ENCODE measurements at regions not wholly inside any gene's neighbourhood (a gene's known extent, or its start where the extent isn't known, plus 50 kb on each side); places are given as distances from the start of the nearest gene placed in this dataset.
"Not testable (repeated sequence)": the region's sequence is repeated elsewhere in the genome, so short reads cannot be mapped to it uniquely, and the experiment has no call there.

DNA sequence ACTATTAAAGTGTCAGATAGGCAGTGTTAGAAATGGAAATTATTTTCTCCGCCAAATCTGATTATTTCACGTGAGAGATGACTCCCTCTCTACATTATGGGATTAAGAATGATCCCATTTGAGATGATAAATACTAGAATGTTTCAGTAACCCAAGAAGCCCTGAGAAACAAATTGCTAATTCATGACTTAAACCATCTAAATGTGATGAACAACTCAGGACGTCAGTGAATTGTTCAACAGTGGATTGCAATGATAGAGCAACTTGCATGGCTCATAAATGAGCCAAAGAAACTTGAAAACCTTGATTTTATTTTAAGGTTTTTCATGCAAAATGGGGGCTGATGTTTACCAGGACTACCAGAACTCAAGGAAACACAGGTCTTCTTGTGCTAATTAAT, 350.5 kb upstream of the WWC1 start:
- TF ChIP-seq, protein P1, sequence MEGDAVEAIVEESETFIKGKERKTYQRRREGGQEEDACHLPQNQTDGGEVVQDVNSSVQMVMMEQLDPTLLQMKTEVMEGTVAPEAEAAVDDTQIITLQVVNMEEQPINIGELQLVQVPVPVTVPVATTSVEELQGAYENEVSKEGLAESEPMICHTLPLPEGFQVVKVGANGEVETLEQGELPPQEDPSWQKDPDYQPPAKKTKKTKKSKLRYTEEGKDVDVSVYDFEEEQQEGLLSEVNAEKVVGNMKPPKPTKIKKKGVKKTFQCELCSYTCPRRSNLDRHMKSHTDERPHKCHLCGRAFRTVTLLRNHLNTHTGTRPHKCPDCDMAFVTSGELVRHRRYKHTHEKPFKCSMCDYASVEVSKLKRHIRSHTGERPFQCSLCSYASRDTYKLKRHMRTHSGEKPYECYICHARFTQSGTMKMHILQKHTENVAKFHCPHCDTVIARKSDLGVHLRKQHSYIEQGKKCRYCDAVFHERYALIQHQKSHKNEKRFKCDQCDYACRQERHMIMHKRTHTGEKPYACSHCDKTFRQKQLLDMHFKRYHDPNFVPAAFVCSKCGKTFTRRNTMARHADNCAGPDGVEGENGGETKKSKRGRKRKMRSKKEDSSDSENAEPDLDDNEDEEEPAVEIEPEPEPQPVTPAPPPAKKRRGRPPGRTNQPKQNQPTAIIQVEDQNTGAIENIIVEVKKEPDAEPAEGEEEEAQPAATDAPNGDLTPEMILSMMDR (IDR thresholded peaks at IDR 0.05) = no peak
- Histone ChIP-seq H3K36me3 (replicated peaks in 1 of 2; ENCODE audit: insufficient read depth in 1 of 2, low read depth in 2 of 2) (no peaks in the 10 kb centered on the region), H3K4me3 (no peak overlapping the region), H3K4me1 (no peaks in the 10 kb centered on the region), H3K27me3 (no peaks in the 10 kb centered on the region), H3K27ac (no peak overlapping the region), H3K9me3 (no peaks in the 10 kb centered on the region)
- no peak for DNase-seq
- 62 to 68% methylated on average over 3 of the region's 3 CpGs for WGBS, 2 donors
- no peak for ATAC-seq
- intact Hi-C loops (cut with DNase I) = no loop called here

GRCh38 chr5:167941556-167941955, 349.9 kb upstream of the WWC1 start:
- H3K36me3 ChIP-seq (replicated peaks in 1 of 2; ENCODE audit: insufficient read depth in 1 of 2, low read depth in 2 of 2); ATAC-seq; DNase-seq; H3K27ac ChIP-seq; intact Hi-C loops (cut with DNase I); H3K9me3 ChIP-seq; H3K27me3 ChIP-seq; H3K4me1 ChIP-seq; H3K4me3 ChIP-seq: not testable (repeated sequence)
- WGBS, 2 donors = 68 to 70% methylated on average over 2 of the region's 2 CpGs

DNA sequence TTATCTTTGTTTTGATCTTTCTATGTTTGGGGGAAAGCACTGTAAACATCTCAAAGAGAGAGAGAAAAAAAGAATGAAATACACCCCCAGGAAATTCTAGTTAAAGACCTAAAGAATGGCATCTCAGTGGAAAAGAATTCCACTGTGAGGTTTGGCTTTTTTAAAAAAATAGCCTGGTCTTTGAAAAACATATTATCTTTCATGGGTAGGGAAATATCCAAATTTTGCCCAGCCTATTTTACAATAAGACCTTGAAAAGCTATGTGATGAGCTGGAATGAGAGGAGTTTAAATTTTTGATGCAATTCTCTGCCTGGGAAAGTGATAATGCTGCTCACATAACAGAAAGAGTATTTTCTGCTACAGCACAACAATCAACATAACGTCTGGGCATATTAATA, 348.1 kb upstream of the WWC1 start:
- no peak for TF ChIP-seq POLR2A (IDR thresholded peaks at IDR 0.05)
- TF ChIP-seq, protein P1 (IDR thresholded peaks at IDR 0.05) = no peak
- no peak for ATAC-seq
- Histone ChIP-seq H3K9me3 (no peaks in the 10 kb centered on the region), H3K36me3 (replicated peaks in 1 of 2; ENCODE audit: insufficient read depth in 1 of 2, low read depth in 2 of 2) (no peaks in the 10 kb centered on the region), H3K27ac (no peak overlapping the region), H3K4me3 (no peak overlapping the region), H3K4me1 (no peaks in the 10 kb centered on the region), H3K27me3 (no peaks in the 10 kb centered on the region)
- intact Hi-C loops (cut with DNase I) = no loop called here
- no peak for DNase-seq
- WGBS, 2 donors = 29 to 37% methylated on average over 1 of the region's 1 CpG

GRCh38 chr5:167944121-167944852, 347.2 kb upstream of the WWC1 start:
- intact Hi-C loops (cut with DNase I) = no loop called here
- no peaks in the 10 kb centered on the region for H3K9me3 ChIP-seq
- no peaks in the 10 kb centered on the region for H3K4me1 ChIP-seq
- WGBS, 2 donors = 53 to 61% methylated on average over 9 of the region's 9 CpGs
- DNase-seq = no peak
- TF ChIP-seq POLR2A (IDR thresholded peaks at IDR 0.05) = no peak
- TF ChIP-seq, protein P1 (IDR thresholded peaks at IDR 0.05) = no peak
- H3K27me3 ChIP-seq = no peaks in the 10 kb centered on the region
- no peaks in the 10 kb centered on the region for H3K36me3 ChIP-seq (replicated peaks in 1 of 2; ENCODE audit: insufficient read depth in 1 of 2, low read depth in 2 of 2)
- no peak for ATAC-seq
- H3K27ac ChIP-seq = no peak overlapping the region
- H3K4me3 ChIP-seq = no peak overlapping the region

DNA sequence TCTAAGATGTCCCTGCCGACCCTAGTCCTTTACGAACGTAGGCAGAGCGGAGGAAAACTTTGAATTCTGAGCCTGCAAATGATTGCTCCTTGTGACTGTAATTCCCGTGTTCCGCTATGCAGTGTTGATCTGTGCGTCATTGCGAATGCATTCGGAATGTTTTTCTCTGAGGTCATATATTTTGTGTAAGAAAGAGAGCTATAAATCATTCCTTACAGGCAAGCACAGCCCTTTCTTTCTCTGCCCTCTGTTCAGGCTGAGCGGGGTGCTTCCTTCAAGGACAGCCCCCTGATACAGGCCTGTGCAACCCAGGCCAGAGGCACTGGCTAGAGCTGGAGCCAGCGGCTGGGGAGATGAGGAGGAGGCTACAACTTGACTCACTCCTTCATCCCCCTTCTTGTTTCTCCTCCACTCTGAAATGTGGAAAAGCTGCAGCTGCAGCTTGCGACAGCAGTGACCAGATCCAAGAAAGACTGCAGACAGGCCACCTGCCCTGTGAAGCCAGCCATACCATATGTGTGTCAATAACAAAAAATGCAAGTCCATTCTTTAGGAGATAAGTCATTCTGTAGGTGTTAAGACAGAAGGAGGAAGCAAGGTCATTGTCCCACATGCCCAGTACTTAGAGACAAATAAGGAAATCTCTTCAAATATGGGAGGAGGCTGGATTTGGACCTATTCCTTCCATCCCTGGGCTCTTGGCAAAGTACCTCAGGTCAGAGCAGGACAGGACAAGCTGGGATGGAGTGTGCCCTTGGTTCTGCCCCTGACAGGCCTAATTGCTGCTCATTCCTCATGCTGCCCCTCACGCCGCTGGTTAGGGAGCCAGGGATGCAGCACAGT, 345.7 kb upstream of the WWC1 start:
- no peak for ATAC-seq
- no peaks in the 10 kb centered on the region for H3K36me3 ChIP-seq (replicated peaks in 1 of 2; ENCODE audit: insufficient read depth in 1 of 2, low read depth in 2 of 2)
- DNase-seq = no peak
- H3K27me3 ChIP-seq = no peaks in the 10 kb centered on the region
- no peaks in the 10 kb centered on the region for H3K4me1 ChIP-seq
- intact Hi-C loops (cut with DNase I) = no loop called here
- no peak for TF ChIP-seq POLR2A (IDR thresholded peaks at IDR 0.05)
- TF ChIP-seq, protein P1 (IDR thresholded peaks at IDR 0.05) = no peak
- no peaks in the 10 kb centered on the region for H3K9me3 ChIP-seq
- WGBS, 2 donors = 55 to 61% methylated on average over 14 of the region's 14 CpGs
- H3K4me3 ChIP-seq = no peak overlapping the region
- no peak overlapping the region for H3K27ac ChIP-seq
